HPDE6-E6E7 (cell line): ENCODE measurements at regions not wholly inside any gene's neighbourhood (a gene's known extent, or its start where the extent isn't known, plus 50 kb on each side); places are given as distances from the start of the nearest gene placed in this dataset.
"Not testable (repeated sequence)": the region's sequence is repeated elsewhere in the genome, so short reads cannot be mapped to it uniquely, and the experiment has no call there.

Experiments
- DNase-seq: peaks from one replicate; pipeline ENCODE4 v3.0.0; 2011; ENCODE audit warnings: missing footprints; ENCODE audit errors: extremely low spot score

DNA sequence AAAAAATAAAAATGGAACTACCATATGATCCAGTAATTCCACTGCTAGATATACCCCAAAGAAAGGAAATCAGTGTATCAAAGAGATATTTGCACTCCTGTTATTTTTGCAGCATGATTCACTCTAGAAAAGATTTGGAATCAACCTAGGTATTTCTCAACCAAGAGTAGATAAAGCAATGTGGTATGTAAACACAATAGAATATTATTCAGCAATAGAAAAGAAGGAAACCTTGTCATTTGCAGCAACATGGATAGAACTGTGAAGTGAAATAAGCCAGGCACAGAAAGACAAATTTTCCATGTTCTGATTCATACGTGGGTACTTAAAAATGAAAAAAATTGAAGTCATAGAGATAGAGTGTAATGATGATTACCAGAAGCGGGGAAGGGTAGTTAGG is 362.3 kb upstream of the EPHA5 start:
- DNase-seq, result no peak

DNA sequence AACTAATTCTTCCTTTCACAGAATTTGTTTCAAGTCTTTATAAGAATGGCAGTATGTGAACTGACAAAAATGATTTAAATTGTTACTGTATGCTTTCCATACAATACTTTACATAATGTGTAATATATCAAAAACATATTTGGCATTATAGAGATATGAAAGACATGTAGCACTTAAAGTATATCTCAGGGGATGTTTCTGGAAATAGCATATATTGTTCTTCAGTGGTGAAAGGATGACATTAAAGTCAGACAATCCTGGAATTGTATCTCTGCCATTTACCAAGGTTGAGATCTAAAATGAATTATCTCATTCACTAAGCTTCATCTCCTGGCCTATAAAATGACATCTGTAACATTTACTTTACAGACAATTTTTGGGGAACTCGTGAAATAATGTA is 358.4 kb upstream of the EPHA5 start:
- DNase-seq, result no peak

DNA sequence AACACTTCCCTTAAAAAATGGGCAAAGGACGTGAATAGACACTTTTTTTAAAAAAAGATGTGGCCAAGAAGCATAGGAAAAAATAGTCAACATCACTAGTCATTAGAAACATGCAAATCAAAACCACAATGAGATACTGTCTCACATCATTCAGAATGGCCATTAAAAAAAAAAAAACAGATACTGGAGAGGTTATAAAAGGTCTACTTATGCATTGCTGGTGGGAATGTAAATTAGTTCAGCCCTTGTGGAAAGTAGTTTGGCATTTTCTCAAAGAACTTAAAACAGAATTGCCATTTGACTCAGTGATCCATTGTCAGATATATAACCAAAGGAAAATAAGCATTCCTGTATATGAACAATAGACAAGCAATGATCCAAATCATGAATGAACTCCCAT is 352.8 kb upstream of the EPHA5 start:
- DNase-seq, result no peak

DNA sequence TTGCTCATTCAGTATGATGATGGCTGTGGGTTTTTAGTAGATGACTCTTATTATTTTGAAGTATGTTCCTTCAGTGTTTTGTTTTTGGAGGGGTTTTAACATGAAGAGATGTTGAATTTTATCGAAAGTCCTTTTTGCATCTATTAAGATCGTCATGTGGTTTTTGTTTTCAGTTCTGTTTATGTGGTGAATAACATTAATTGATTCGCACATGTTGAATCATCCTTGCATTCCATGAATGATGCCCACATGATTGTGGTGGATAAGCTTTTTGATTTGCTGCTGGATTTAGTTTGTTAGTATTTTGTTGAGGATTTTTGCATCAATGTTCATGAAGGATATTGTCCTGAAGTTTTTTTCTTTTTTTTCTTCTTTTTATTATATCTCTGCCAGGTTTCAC is 347.4 kb upstream of the EPHA5 start:
- no peak for DNase-seq

DNA sequence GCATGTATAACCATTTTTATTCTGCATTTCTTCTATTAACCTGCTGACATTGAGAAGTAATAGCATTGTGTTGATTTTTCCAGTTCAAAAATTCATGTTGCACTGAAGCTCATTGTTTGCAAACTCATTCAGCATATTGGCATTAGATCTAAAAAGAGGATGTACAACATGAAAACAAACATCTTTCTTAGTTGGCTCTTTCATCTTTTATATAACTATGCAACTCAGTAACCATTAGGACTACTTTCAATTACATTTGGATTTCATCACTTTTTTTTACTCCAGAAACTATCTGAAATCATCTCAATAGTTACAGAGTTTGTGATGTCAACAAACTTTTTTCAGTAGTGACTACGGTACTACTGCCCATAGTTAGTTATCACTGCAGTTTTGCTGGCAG is 346.0 kb upstream of the EPHA5 start:
- no peak for DNase-seq

DNA sequence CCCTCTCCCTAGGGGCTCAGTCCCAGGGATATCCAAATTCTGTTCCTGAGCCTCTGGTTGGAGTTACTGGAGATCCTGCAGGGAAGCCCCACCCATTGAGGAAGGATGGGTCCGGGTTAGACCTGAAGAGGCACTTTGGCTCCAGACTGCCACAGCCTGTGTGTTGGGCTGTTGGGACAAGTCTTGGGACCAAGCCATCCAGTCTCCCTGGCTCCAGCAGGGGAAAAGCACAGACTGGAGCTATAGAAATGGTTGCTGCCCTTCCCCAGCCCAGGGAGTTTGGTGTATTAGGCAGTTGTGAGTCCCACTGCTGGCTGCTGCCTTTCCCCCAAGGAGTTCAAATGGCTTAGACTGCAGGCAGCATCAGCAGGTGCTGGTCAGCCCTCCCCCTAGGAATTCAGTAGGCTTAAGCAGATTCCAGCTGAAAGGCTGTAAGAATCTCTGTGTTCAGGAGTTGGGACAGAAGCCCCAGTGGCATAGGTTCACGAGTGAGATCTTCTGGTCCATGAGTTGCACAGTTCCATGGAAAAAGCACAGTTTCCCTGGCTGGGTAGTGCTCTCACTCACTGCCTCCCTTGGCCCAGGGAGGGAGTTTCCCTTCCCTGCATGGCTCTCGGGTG is 344.0 kb upstream of the EPHA5 start:
- no peak for DNase-seq

DNA sequence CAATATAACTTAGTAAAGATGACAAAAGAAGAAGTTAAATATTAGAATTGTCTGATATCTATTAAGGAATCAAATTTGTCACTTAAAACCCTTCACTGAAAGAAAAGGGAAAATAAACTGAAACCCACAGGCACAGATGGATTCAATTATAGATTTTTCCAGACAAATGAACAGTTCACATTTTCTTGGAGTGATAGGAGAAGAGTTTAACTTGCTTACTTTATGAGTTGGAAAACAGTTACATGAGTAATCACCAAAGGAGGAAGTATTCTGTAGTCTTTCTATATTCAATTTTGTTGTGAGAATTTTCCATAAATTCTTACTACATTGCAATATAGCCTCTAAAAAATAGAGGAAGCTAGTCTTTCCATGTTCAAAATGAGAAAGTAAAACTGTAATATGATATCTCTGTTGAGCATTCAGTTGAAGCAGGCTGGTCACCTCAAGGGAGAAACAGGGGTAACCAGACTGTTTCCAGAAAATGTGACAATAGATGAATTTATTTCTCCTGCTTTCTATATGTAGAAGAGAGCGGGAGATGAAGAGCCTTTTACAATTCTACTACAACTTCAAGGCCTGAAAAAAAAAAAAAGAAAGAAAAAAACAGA is 330.3 kb upstream of the EPHA5 start:
- DNase-seq, result no peak

DNA sequence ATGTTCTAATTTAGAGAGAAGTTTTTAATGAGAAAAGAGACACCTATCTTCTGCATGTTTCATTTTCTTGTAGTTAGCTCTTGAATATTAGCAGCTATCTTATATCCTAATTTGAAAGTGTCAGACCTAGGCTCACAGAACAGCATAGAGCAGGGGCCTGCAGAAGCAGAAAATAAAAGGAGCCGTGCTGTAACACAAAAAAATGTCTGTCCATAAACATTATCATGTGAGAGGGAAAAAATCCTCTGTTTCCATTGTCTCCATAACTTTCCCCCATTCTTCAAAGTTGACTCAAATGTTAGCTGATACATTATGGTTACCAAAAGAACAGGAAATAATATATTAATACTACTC is 329.2 kb upstream of the EPHA5 start:
- no peak for DNase-seq

DNA sequence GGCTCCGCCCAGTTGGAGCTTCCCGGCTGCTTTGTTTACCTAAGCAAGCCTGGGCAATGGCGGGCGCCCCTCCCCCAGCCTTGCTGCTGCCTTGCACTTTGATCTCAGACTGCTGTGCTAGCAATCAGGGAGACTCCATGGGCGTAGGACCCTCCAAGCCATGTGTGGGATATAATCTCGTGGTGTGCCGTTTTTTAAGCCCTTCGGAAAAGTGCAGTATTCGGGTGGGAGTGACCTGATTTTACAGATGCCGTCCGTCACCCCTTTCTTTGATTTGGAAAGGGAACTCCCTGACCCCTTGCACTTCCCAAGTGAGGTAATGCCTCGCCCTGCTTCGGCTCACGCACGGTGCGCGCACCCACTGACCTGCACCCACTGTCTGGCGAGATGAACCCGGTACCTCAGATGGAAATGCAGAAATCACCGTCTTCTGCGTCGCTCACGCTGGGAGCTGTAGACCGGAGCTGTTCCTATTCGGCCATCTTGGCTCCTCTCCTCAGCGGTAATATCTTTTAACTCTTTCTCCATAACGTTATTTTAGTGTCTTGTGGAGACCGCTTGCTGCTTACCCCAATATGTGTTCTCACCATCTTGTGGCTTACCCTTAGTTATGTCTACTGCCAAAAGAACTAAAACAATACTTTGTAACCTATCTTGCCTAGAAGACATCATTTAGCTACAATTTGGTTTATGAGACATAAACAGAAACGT is 328.7 kb upstream of the EPHA5 start:
- DNase-seq, result not testable (repeated sequence)

DNA sequence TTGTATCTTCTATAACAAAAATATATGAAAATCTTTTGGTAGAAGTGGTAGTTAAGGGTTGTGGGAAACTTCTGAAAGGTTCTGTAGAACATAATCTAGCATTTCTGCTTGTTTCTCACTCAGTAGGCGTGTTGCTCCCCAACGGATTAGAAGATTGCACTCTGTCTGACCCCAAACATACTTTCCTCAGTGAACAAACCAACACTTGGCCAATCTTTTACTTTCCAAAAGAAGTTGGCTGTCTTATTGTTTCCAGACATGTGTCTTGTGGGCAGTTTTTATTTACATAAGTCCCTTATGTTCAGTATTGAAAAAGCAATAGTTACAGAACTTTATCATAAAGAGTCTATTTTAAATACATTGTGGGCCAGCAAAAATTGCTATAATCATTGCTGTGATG is 312.8 kb upstream of the EPHA5 start:
- DNase-seq, result no peak

DNA sequence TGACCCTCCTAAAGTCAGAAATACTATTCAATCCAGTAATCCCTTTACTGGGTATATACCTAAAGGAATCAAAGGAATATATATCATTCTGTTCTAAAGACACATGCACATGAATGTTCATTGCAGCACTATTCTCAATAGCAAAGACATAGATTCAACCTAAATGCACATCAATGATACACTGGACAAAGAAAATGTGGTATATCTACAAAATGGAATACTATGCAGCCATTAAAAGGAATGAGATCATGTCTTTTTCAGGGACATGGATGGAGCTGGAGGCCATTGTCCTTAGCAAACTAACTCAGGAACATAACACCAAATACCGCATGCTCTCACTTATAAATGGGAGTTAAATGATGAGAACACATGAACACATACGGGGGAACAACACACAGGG is 306.0 kb upstream of the EPHA5 start:
- DNase-seq, result no peak

DNA sequence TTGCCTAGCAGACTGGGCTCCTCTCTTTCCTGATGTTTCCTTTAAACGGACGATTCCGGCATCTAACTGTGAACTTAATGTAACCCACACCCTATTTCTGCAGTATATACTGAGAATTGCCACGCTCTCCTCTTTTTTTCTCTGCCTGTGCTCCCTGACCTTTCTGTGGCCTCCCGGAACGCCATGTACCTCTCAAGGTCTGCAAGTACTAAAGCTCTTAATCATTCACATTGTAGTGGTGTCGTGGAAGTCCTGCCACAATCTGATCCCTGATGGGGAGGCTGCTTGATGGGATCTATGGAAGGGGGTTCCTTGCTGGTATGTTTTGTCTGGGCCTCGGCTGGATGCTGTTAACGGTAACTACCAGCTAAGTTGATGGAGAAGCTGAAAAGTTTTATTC is 302.9 kb upstream of the EPHA5 start:
- no peak for DNase-seq

DNA sequence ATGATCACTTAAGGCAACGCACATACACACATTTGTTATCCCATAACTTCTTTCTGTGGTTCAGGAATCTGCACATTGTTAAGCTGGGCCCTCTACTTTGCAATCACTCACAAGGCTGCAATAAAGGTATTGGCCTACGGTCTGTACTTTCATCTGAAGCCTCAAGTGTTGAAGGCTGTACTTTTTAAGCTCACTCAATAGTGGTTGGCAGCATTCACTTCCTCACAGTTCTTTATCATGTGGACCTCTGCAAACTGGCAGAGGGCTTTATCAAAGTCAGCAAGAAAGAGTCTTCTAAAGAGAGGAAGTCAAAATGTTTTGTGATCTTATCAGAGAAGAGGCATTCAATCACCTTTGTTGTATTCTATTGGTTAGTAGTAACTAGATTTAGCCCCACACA is 301.4 kb upstream of the EPHA5 start:
- DNase-seq, result no peak

DNA sequence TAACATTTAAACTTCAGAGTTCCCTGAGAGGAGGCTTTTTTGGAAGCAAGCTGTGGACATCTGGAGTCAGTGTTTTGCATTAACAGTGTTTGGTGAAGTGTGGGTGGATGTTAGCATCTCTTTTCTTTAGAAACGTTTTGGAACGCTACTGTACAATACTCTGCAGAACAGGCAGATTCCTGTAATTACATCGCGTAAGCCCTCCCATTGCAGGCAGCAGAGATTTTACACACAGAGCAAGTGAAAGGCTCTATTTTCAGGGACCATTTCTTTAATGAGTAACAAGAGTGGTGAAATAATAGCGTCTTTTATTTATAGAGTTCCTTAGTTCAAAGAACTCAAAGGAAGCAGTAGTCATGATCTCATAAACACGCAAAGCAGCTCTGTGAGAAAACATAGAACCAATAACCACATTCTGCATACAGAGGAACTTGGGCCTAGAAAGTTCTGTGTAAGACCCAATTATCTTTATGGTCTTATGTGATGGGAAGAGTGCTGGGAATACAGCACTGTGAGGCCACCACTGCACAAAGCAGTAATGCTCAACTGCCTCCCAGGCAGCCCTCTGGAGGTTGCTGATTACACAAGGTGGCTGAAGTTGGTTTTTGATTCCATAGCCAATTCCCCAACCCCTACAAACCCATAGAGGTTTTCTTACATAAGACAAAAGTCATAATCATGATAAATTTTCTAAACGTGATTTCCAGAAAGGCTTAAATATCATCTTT is 298.7 kb upstream of the EPHA5 start:
- no peak for DNase-seq

DNA sequence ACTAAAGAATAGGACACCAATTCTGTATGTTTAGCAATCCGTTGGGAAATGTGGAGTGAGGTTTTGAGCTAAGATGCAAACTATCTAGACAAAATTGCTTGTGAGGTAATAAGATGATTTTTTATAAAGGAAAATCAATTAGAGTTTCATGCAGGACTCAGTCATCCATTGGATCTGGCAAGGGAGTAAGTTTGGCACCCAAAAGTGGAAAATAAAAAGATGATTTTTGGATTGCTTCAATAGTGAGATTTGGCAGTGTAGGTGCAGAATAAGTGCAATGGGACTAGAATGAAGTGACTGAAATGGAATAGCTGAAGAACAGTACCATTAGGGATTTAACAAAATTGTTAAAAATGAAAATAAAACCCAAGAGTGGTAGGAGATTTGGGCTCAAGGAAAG is 290.5 kb upstream of the EPHA5 start:
- DNase-seq, result no peak

DNA sequence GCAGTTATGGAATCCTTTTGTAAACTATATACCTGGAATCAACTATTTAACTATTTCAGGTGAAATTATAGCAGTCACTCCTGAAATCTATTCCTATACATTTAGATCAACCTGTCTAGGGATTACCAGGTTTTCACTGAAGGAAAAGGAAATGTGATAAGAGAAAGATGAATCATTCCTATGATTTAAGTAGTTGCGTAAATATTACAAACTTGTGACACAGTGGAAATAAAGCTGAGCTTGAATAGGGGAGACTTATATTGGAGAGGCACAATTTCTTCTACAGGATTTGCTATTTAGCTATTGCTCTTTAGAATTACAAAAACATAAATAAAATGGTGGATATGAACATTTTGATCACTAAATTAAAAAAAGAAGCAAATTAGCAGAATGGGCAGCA is 284.1 kb upstream of the EPHA5 start:
- DNase-seq, result no peak

DNA sequence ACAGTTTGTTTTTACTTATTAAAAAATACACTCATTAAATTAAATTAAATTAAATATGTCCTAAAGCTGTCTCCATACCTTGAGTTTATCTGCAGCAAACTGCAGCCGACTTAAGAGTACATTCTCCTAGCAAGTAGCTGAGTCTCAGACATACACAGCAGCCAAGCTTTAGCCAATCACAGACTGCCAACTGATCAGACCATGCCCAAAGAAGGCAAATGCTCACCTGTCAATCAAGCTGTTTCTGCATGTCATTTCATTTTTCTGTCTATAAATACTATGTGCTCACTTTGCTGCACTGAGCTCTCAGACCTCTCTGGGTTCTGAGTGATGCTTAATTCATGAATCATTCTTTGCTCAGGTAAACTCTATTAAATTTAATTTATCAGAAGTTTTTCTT is 280.9 kb upstream of the EPHA5 start:
- no peak for DNase-seq

DNA sequence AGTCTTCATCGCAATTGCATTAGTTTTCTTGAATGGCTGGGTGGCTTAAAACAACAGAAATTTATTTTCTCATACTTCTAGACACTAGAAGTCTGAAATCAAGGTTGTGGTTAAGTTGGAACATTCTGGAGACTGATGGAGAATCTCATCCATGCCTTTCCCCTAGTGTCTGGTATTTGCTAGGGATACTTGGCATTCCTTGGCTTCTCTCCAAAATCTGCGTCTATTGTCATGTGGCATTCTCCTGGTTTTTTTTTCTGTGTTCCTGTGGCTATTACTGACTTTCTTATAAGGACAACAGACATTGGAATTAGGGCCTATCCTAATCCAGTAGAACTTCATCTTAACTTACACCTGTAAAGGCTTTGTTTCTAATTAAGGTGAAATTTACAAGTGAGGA is 272.8 kb upstream of the EPHA5 start:
- DNase-seq, result peak; percentile 1

DNA sequence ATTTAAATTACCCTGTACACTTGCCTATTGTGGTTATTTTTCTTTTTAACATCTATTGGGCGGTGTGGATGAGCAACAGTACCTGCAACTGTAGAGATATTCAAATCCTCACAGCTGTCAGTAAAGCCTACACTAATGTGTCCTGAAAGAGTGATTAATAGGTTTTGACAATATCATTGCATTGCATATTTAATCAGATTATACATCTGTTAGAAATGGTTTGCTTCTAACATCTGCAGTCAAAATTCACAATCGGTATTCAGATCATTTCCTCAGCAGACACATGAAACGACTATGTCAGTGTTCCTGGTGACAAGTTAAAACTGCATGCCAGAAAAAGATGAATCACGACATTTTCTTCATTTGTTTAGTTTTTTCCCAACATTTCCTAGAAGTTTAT is 254.6 kb upstream of the EPHA5 start:
- DNase-seq, result no peak

DNA sequence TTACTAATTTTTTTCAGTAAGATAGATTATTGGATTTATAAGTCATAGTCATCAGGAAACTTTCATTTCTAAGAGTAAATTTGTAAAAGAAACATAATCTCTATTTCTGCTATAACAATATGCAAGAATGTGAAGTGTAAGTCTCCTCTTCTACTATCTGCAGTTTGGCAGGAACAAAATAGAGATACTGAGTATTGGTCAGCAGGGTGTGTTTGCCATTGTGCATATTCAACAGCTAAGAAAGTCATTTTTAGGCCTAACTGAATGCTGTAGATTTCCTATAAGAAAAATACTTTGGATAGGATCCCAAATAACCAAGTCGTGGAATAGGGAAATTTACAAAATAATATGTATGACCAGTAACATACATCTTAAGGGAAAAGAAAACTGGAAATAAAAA is 253.3 kb upstream of the EPHA5 start:
- DNase-seq, result no peak

DNA sequence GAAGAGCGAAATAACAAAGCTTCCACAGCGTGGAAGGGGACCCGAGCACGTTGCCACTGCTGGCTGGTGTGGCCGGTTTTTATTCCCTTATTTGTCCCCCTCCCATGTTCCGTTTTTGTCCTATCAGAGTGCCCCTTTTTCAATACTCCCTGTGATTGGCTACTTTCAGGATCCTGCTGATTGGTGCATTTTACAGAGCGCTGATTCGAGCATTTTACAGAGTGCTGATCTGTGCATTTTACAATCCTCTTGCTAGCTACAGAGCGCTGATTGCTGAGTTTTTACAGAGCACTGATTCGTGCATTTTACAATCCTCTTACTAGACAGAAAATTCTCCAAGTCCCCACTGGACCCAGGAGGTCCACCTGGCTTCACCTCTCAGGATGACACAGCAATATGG is 250.9 kb upstream of the EPHA5 start:
- DNase-seq, result no peak

DNA sequence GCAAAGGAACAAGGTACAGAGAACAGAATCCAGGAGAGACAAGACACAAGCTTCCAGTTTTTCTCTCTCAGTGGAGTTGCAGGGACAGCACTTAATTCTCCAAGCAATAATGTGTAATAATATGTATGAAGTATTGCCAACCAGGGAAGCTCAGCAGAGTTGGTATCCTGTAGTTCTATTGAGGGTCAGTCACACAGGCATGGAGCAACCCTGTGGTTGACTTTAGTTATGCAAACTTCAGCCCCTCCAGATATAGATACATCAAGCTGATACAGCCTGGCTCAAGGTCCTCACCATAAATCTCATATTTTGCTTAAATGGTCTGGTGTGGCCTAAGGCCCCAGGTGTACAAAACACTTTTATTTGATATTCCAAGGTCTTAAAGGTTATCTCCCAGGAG is 248.6 kb upstream of the EPHA5 start:
- DNase-seq, result no peak

DNA sequence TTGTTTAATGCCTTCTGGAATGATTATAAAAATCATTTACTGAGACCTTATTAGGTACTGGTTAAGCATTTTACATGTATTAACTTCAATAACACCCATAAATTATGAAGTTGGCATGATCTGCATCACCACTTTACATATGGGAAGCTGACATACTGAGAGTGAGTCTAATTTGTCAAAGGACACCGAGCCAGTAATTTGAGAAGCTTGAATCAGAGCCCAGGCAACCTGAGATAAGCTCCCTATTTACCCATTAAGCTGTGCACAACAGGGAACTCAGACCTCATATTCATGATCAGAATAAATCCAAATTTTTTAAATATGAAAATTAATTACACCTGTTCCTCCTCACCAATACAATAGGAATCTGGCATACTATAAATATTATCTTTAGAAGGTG is 247.9 kb upstream of the EPHA5 start:
- DNase-seq, result no peak
